Lower leg skin (tissue), 3 donors: ENCODE measurements at regions not wholly inside any gene's neighbourhood (a gene's known extent, or its start where the extent isn't known, plus 50 kb on each side); places are given as distances from the start of the nearest gene placed in this dataset.

Source experiments
- CTCF ChIP-seq, 3 donors: fragments of 450-650 bp; IDR thresholded peaks; one replicate each; pipeline ENCODE4 v1.5.1; 2016; ENCODE audit warnings: antibody characterized with exemption in 3 of 3, mild to moderate bottlenecking in 3 of 3, moderate library complexity in 2 of 3
- POLR2A ChIP-seq, 2 donors: fragments of 450-650 bp; IDR thresholded peaks; one replicate each; pipeline ENCODE4 v1.6.1; 2016 to 2017; ENCODE audit warnings: antibody characterized with exemption in 2 of 2, mild to moderate bottlenecking in 1 of 2, moderate library complexity in 1 of 2

GRCh38 chr3:43914269-43914668 lies 223.5 kb downstream of the ABHD5 start:
- no peak for TF ChIP-seq CTCF (IDR thresholded peaks at IDR 0.05)
- no peak for TF ChIP-seq POLR2A (IDR thresholded peaks at IDR 0.05)
